HUES48 (cell line): ENCODE measurements at regions not wholly inside any gene's neighbourhood (a gene's known extent, or its start where the extent isn't known, plus 50 kb on each side); places are given as distances from the start of the nearest gene placed in this dataset.

ENCODE experiments used
- H3K27ac ChIP-seq: one replicate; pipeline ENCODE4 v1.7.0; 2013; ENCODE audit warnings: low read depth, low read length, inconsistent platforms
- H3K27me3 ChIP-seq: 2 replicates; pipeline ENCODE4 v1.6.1; 2013; ENCODE audit warnings: mild to moderate bottlenecking, low read length; ENCODE audit not compliant: control insufficient read depth, insufficient read depth
- H3K36me3 ChIP-seq: 2 replicates; pipeline ENCODE4 v1.6.1; 2013; ENCODE audit warnings: low read length; ENCODE audit not compliant: control insufficient read depth, insufficient read depth
- H3K4me1 ChIP-seq: 2 replicates; pipeline ENCODE4 v1.6.1; 2013; ENCODE audit warnings: mild to moderate bottlenecking, low read length; ENCODE audit not compliant: control insufficient read depth, insufficient read depth
- H3K4me3 ChIP-seq: 2 replicates; pipeline ENCODE4 v1.5.1; 2013; ENCODE audit warnings: mild to moderate bottlenecking, low read depth, low read length
- H3K9ac ChIP-seq: 2 replicates; pipeline ENCODE4 v1.6.1; 2013; ENCODE audit warnings: mild to moderate bottlenecking, low read depth, low read length, moderate library complexity
- H3K9me3 ChIP-seq: 2 replicates; pipeline ENCODE4 v1.6.1; 2013; ENCODE audit warnings: low read length; ENCODE audit not compliant: control insufficient read depth, insufficient read depth

DNA sequence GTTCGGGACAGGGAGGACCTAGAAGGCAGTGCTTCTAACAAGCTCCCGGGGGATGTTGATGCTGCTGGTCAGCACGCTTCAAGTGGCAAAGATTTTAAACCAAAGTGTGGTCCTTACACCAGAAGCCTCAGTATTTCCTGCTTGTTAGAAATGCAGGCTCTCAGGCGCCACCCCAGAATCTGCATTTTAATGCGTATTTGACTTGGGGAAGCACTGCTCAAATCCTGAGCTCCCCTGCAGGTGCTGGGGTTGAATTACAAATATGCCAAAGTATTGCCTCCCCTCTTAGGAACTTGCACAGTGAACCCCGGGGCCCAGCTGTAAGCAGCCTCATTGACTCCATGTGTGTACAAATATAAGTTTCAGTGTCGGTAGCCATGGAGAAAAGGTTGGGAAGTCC lies 70.8 kb upstream of the RAI2 start:
- Histone ChIP-seq H3K27me3 (no peaks in the 10 kb centered on the region; the same call in 1 of the 2 replicates), H3K9ac (no peak overlapping the region), H3K4me3 (no peak overlapping the region), H3K27ac (no peak overlapping the region), H3K4me1 (peaks cover 10% of the 10 kb centered on the region), H3K36me3 (no peaks in the 10 kb centered on the region), H3K9me3 (peaks cover 3% of the 10 kb centered on the region; the same call in 1 of the 2 replicates)

DNA sequence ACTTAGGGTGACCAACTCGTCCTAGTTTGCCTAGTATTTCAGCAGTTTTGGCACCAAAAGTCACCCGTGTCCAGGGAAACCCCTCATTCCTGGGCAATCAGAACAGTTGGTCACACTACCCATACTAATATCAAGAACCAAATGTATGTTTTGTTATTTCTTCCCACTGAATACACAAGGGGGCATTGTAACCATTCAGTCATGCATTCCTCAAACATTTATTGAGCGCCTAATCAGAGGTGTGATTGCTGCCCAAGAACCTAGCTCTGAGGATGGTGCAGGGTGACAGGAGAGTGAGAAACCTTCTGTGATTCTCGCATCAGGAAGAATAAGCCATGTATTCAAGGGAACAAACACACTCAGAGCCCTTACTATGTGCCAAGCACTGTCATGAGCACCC lies 69.8 kb upstream of the RAI2 start:
- Histone ChIP-seq H3K4me3 (no peak overlapping the region), H3K27ac (no peak overlapping the region), H3K9ac (no peak overlapping the region), H3K27me3 (no peaks in the 10 kb centered on the region; the same call in 1 of the 2 replicates), H3K36me3 (no peaks in the 10 kb centered on the region), H3K4me1 (peaks cover 10% of the 10 kb centered on the region), H3K9me3 (0 out of 2 replicates have a peak, but pooled peaks cover 3% of the 10 kb centered on the region)

GRCh38 chrX:17923546-17923945 lies 62.4 kb upstream of the RAI2 start:
- H3K27ac ChIP-seq = no peak overlapping the region
- no peaks in the 10 kb centered on the region for H3K27me3 ChIP-seq
- H3K9me3 ChIP-seq = peaks cover 3% of the 10 kb centered on the region; the same call in 1 of the 2 replicates
- H3K4me3 ChIP-seq = no peak overlapping the region
- H3K4me1 ChIP-seq = no peaks in the 10 kb centered on the region
- no peak overlapping the region for H3K9ac ChIP-seq
- H3K36me3 ChIP-seq = no peaks in the 10 kb centered on the region

DNA sequence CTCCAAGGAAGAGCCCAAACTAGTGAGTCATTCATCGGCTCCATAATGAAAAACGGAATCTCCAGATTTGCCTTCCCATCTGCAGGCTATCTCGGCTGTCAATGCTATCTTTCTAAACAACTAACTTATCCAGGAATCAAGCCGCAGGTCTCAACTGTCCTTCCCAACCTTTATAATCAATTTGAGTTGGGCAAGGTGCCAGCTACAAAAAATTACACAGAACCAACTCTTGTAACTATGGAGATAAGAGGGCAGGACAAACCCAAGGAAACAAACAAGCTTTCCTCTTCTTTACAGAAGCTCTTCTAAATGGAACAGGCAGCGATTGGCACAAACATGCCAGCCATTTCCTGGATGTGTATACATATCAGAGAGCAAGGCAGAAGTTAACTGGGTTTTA lies 61.2 kb upstream of the RAI2 start:
- Histone ChIP-seq H3K4me3 (no peak overlapping the region), H3K27ac (no peak overlapping the region), H3K27me3 (no peaks in the 10 kb centered on the region), H3K4me1 (no peaks in the 10 kb centered on the region), H3K9ac (no peak overlapping the region), H3K9me3 (peaks cover 3% of the 10 kb centered on the region; the same call in 1 of the 2 replicates), H3K36me3 (no peaks in the 10 kb centered on the region)

DNA sequence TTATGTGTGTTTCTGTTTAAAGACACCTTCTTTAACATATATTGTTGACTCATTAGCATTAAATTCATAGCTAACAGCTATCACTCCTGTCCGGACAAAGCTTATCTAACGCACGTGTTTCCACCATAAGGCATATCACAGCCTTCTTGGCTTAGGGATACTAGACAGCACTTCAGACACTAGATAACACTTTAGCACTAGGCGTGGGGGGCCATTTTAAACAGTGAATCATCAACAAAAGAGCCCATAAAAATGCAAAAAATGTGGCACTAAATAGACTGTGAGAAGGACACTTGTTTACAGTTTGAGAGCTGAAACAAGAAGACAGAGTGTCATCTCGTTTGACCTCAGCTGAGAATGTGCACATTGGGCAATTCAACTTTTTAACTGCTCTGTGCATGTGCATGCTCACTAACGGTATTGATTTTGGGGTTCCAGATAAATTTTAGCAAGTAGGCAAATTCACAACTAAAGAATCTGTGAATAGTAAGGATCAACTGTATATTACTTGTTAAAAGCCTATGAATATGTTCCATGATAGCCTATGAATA lies 58.9 kb upstream of the RAI2 start:
- H3K9ac ChIP-seq = no peak overlapping the region
- H3K4me3 ChIP-seq = no peak overlapping the region
- H3K4me1 ChIP-seq = no peaks in the 10 kb centered on the region
- H3K9me3 ChIP-seq = peaks cover under 1% of the 10 kb centered on the region; the same call in 1 of the 2 replicates
- H3K36me3 ChIP-seq = no peaks in the 10 kb centered on the region
- H3K27me3 ChIP-seq = peaks cover 6% of the 10 kb centered on the region
- no peak overlapping the region for H3K27ac ChIP-seq

DNA sequence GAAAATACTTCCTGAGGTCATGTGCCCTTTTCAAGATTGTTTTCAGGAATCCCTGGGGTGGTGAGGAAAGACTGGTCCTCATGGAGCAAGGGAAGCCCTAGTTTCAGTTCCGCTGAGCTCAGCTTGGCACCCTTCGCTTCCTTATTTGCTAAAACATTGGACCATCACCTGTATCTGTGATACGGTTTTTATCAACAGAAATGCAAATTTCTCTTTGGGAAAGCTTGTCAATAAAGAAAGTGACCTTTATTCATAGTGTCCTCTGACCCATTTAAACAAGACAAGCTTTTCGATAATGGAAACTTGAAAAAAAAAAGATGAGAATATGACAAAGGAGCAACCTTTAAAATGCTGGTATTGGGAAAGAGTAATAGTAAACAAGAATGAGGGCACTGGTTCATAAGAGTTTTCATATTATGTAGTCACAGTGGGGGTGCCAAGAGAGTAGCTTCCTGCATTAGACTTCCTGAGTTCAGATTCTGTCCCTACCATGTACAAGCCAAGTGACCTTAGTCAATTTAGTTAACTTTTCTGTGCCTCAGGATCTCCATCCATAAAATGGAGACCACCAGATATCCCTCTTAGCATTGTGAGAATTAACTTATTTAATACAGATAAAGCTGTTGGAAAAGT lies 57.0 kb upstream of the RAI2 start:
- Histone ChIP-seq H3K27ac (no peak overlapping the region), H3K9ac (no peak overlapping the region), H3K36me3 (no peaks in the 10 kb centered on the region), H3K4me3 (no peak overlapping the region), H3K4me1 (no peaks in the 10 kb centered on the region), H3K27me3 (peaks cover 6% of the 10 kb centered on the region), H3K9me3 (no peaks in the 10 kb centered on the region)

- Histone ChIP-seq H3K4me1 (no peaks in the 10 kb centered on the region), H3K9ac (no peak overlapping the region), H3K27me3 (peaks cover 6% of the 10 kb centered on the region), H3K4me3 (no peak overlapping the region), H3K27ac (no peak overlapping the region), H3K9me3 (no peaks in the 10 kb centered on the region), H3K36me3 (no peaks in the 10 kb centered on the region)
Measured at GRCh38 chrX:17913801-17914200, 52.7 kb upstream of the RAI2 start.
